Left lung (tissue), 4 donors: ENCODE measurements at regions not wholly inside any gene's neighbourhood (a gene's known extent, or its start where the extent isn't known, plus 50 kb on each side); places are given as distances from the start of the nearest gene placed in this dataset.

ENCODE experiments used
- ATAC-seq: fragments of 200-7000 bp; cut with Tn5 transposase; one replicate; pipeline ENCODE4 v1.9.1; 2020; ENCODE audit warnings: moderate library complexity
- DNase-seq, 4 donors: peaks; one replicate each; pipeline ENCODE4 v3.0.0-alpha.2; 2013 to 2020
- H3K27ac ChIP-seq, 2 donors: fragments of 200-600 bp; sonication (generic) in 1 of 2; one replicate each; pipeline versions ENCODE4 v1.5.0 to v1.8.0; 2020 to 2021
- H3K27me3 ChIP-seq, 2 donors: fragments of 200-600 bp; sonication (generic) in 1 of 2; one replicate each; pipeline versions ENCODE4 v1.5.0 to v1.8.0; 2020 to 2021
- H3K36me3 ChIP-seq, 2 donors: fragments of 200-600 bp; sonication (generic) in 1 of 2; one replicate each; pipeline versions ENCODE4 v1.5.0 to v1.8.0; 2020 to 2021
- H3K4me1 ChIP-seq, 2 donors: fragments of 200-600 bp; one replicate each; pipeline ENCODE4 v1.8.0; 2021
- H3K4me3 ChIP-seq, 2 donors: fragments of 200-600 bp; sonication (generic) in 1 of 2; one replicate each; pipeline versions ENCODE4 v1.5.0 to v1.8.0; 2020 to 2021; ENCODE audit warnings: mild to moderate bottlenecking in 1 of 2
- H3K9me3 ChIP-seq, 2 donors: fragments of 200-600 bp; sonication (generic) in 1 of 2; one replicate each; pipeline versions ENCODE4 v1.5.0 to v1.8.0; 2020 to 2021
- CTCF ChIP-seq, 2 donors: fragments of 200-600 bp; sonication (generic) in 1 of 2; IDR thresholded peaks; one replicate each; pipeline versions ENCODE4 v1.5.0 to v1.8.0; 2021; ENCODE audit warnings: antibody characterized with exemption in 2 of 2
- intact Hi-C, 2 donors: fragments of 100-400 bp; cut with DNase I; formaldehyde crosslinking; loops; one replicate each; pipeline versions ENCODE4 v1.11.2 to v1.14.2; 2022
- donor health status: DM: no; HTN: yes; CAD: no.
- donor health status: DM: no; HTN: no; CAD: no.

GRCh38 chr10:57638411-57638810, 629.3 kb downstream of the IPMK start:
- H3K27ac ChIP-seq = no peak overlapping the region
- DNase-seq = no peak
- no peak for TF ChIP-seq CTCF (IDR thresholded peaks at IDR 0.05)
- no peaks in the 10 kb centered on the region for H3K9me3 ChIP-seq
- no peaks in the 10 kb centered on the region for H3K27me3 ChIP-seq
- no peaks in the 10 kb centered on the region for H3K36me3 ChIP-seq
- intact Hi-C loops = no loop called here
- no peaks in the 10 kb centered on the region for H3K4me1 ChIP-seq
- ATAC-seq = no peak
- H3K4me3 ChIP-seq = no peak overlapping the region

GRCh38 chr10:57628592-57629284, 639.0 kb downstream of the IPMK start:
- no peak for ATAC-seq
- no peak for TF ChIP-seq CTCF (IDR thresholded peaks at IDR 0.05)

GRCh38 chr10:57627642-57628178, 640.0 kb downstream of the IPMK start:
- TF ChIP-seq CTCF (IDR thresholded peaks at IDR 0.05) = no peak
- no peak for DNase-seq
- no peak for ATAC-seq
- H3K36me3 ChIP-seq = no peaks in the 10 kb centered on the region
- no peaks in the 10 kb centered on the region for H3K27me3 ChIP-seq
- H3K9me3 ChIP-seq = no peaks in the 10 kb centered on the region
- H3K4me3 ChIP-seq = no peak overlapping the region
- H3K4me1 ChIP-seq = no peaks in the 10 kb centered on the region
- H3K27ac ChIP-seq = no peak overlapping the region
- intact Hi-C loops = no loop called here

More at GRCh38 chr10:57628592-57629284, 639.0 kb downstream of the IPMK start:
- Histone ChIP-seq H3K27me3 (no peaks in the 10 kb centered on the region), H3K27ac (no peak overlapping the region), H3K36me3 (no peaks in the 10 kb centered on the region), H3K4me1 (no peaks in the 10 kb centered on the region), H3K9me3 (no peaks in the 10 kb centered on the region), H3K4me3 (no peak overlapping the region)
- intact Hi-C loops = no loop called here
- DNase-seq = no peak

GRCh38 chr10:57624856-57625592, 642.7 kb downstream of the IPMK start:
- Histone ChIP-seq H3K27ac (no peak overlapping the region), H3K9me3 (no peaks in the 10 kb centered on the region), H3K36me3 (no peaks in the 10 kb centered on the region), H3K27me3 (no peaks in the 10 kb centered on the region), H3K4me1 (no peaks in the 10 kb centered on the region), H3K4me3 (no peak overlapping the region)
- DNase-seq (no peak), ATAC-seq (no peak)
- intact Hi-C loops = no loop called here
- TF ChIP-seq CTCF (IDR thresholded peaks at IDR 0.05) = no peak

- intact Hi-C loops = no loop called here
- no peak for DNase-seq
- H3K27me3 ChIP-seq = no peaks in the 10 kb centered on the region
- no peak for TF ChIP-seq CTCF (IDR thresholded peaks at IDR 0.05)
- no peaks in the 10 kb centered on the region for H3K9me3 ChIP-seq
- no peak overlapping the region for H3K27ac ChIP-seq
- no peaks in the 10 kb centered on the region for H3K4me1 ChIP-seq
- no peak overlapping the region for H3K4me3 ChIP-seq
- no peaks in the 10 kb centered on the region for H3K36me3 ChIP-seq
- no peak for ATAC-seq
Observed at GRCh38 chr10:57624066-57624465, 643.6 kb downstream of the IPMK start.
